ENCODE measurements at regions not wholly inside any gene's neighbourhood (a gene's known extent, or its start where the extent isn't known, plus 50 kb on each side); places are given as distances from the start of the nearest gene placed in this dataset.

GRCh38 chr1:59098655-59099054 is 198.2 kb upstream of the FGGY start:
- DNase-seq: no peak
- Histone ChIP-seq H3K9me3 (no peaks in the 10 kb centered on the region), H3K36me3 (no peaks in the 10 kb centered on the region), H3K4me3 (no peak overlapping the region), H3K27ac (no peak overlapping the region), H3K4me1 (no peaks in the 10 kb centered on the region), H3K27me3 (no peaks in the 10 kb centered on the region)
- no peak for ATAC-seq
- no peak for TF ChIP-seq CTCF (IDR thresholded peaks at IDR 0.05)
- intact Hi-C loops (cut with DNase I): no loop called here

- Histone ChIP-seq H3K9me3 (no peaks in the 10 kb centered on the region), H3K36me3 (no peaks in the 10 kb centered on the region), H3K4me1 (no peaks in the 10 kb centered on the region), H3K27ac (no peak overlapping the region), H3K27me3 (no peaks in the 10 kb centered on the region), H3K4me3 (no peak overlapping the region)
- no peak for ATAC-seq
- intact Hi-C loops (cut with DNase I): no loop called here
- TF ChIP-seq CTCF (IDR thresholded peaks at IDR 0.05): no peak
- DNase-seq: no peak
Measured at GRCh38 chr1:59100708-59101374, 196.1 kb upstream of the FGGY start.

GRCh38 chr1:59101518-59101917 is 195.4 kb upstream of the FGGY start:
- H3K4me3 ChIP-seq: no peak overlapping the region
- no peaks in the 10 kb centered on the region for H3K27me3 ChIP-seq
- H3K4me1 ChIP-seq: no peaks in the 10 kb centered on the region
- H3K36me3 ChIP-seq: no peaks in the 10 kb centered on the region
- no peak for TF ChIP-seq CTCF (IDR thresholded peaks at IDR 0.05)
- no peaks in the 10 kb centered on the region for H3K9me3 ChIP-seq
- H3K27ac ChIP-seq: no peak overlapping the region
- ATAC-seq: no peak
- intact Hi-C loops (cut with DNase I): no loop called here
- no peak for DNase-seq

- H3K36me3 ChIP-seq: no peaks in the 10 kb centered on the region
- ATAC-seq: no peak
- no peak for DNase-seq
- intact Hi-C loops (cut with DNase I): no loop called here
- H3K27ac ChIP-seq: no peak overlapping the region
- H3K27me3 ChIP-seq: no peaks in the 10 kb centered on the region
- no peaks in the 10 kb centered on the region for H3K4me1 ChIP-seq
- H3K4me3 ChIP-seq: no peak overlapping the region
- H3K9me3 ChIP-seq: no peaks in the 10 kb centered on the region
- no peak for TF ChIP-seq CTCF (IDR thresholded peaks at IDR 0.05)
Measured at GRCh38 chr1:59103457-59103856, 193.4 kb upstream of the FGGY start.

- H3K4me1 ChIP-seq: no peaks in the 10 kb centered on the region
- no peaks in the 10 kb centered on the region for H3K9me3 ChIP-seq
- no peaks in the 10 kb centered on the region for H3K27me3 ChIP-seq
- DNase-seq (no peak), ATAC-seq (no peak)
- H3K4me3 ChIP-seq: no peak overlapping the region
- intact Hi-C loops (cut with DNase I): no loop called here
- H3K27ac ChIP-seq: no peak overlapping the region
- no peak for TF ChIP-seq CTCF (IDR thresholded peaks at IDR 0.05)
- no peaks in the 10 kb centered on the region for H3K36me3 ChIP-seq
Measured at GRCh38 chr1:59104191-59104760, 192.6 kb upstream of the FGGY start.
